Amygdala (tissue), 56 donors: ENCODE measurements at regions not wholly inside any gene's neighbourhood (a gene's known extent, or its start where the extent isn't known, plus 50 kb on each side); places are given as distances from the start of the nearest gene placed in this dataset.
"Not testable (repeated sequence)": the region's sequence is repeated elsewhere in the genome, so short reads cannot be mapped to it uniquely, and the experiment has no call there.

Experiments used
- DNase-seq, 56 donors: peaks; one replicate each; lab custom pipeline; 2025; lab: John Stamatoyannopoulos, UW

GRCh38 chrY:14344648-14345333 is 179.5 kb upstream of the NLGN4Y start:
- no peak for DNase-seq

DNA sequence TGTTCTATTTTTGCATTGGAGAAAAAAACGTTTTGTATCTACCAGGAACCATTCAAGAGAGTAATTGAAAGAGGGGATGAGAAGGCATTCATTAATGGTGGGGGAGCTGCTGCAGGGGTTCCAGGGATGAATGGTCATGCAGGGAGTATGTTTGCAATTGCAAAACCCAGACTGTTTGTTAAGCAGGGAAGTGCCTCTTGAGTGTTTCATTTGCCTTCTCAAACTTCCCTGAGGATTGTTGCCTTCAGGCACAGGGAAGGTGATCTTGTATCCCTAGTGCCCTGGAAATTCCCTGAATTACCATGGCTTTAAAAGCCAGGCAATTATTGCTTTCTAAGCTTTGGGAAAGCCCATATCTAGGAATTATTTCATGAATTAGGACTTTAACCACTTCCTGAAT is 172.7 kb upstream of the NLGN4Y start:
- DNase-seq = no peak

DNA sequence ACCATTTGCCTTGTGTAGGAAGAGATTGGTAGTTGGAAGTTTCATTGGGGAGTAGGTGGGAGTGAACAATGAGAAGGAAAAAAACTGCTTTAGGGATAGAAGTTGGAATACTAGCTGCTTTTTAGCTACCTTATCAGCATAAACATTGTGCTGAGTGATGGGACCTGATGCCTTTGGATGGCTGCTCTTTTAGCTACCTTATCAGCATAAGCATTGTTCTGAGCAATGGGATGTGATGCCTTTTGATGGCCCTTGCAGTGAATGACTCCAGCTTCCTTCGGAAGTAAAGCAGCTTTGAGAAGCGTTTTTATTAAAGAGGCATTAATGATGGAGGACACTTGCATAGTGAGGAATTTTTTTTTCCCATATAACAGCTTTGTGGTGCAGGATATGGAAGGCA is 168.2 kb upstream of the NLGN4Y start:
- DNase-seq = no peak

DNA sequence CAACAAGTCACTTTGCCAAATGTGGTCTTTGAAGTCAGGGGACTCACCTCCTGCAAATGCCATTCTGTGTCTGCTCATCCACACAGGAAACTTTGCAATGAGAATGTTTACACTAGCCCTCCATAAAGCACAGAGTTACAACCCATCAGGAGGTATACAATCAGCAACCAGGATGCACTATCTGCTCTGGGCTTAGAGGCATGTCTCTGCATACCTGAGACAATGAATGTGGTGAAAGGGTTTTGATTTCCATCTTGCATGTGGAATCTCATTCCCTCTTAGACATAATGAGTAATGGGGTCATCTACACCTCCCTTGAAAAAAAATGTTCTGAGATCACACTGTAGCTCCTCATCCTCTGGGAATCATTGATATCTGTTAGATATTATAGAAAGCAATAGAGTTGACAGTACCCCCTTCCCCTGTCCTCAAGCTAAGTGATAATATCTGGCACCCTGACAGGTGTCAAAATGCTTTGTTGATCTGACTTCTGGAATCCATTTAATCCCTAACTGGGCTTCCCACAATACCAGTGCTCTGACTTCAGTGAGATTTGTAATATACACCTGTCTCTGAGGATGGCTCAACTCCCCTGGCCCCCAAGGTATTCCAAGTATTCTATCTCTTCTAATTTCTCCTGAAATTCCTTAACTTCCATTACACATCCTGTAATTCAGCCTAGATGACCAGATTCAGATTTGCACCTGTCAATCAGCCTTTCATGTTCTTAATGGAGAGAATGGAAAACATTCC is 163.4 kb upstream of the NLGN4Y start:
- no peak for DNase-seq

- DNase-seq = no peak
Observed at GRCh38 chrY:14373608-14374007, 150.7 kb upstream of the NLGN4Y start.

GRCh38 chrY:14378217-14378616 is 146.1 kb upstream of the NLGN4Y start:
- no peak for DNase-seq

GRCh38 chrY:14410549-14411030 is 113.7 kb upstream of the NLGN4Y start:
- not testable (repeated sequence) for DNase-seq

GRCh38 chrY:14411334-14411733 is 113.0 kb upstream of the NLGN4Y start:
- DNase-seq = no peak

DNA sequence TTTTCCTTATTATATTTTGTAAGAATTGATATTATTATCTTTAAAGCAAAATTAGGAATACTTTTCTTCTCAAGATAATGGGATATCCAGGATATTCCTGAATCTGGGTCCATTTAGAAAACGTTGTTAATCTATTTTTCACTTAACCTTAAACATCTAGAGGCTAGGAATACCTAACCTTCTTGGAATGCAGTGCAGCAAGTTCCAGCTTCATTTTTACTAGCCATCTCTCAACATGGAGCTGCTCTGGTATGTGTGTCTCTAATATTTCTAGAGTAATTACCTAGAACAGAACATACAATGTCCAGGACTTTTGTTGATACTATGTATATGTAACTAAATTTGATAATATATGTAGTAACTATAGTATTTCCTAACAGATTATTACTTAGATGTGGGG is 87.8 kb upstream of the NLGN4Y start:
- no peak for DNase-seq

DNA sequence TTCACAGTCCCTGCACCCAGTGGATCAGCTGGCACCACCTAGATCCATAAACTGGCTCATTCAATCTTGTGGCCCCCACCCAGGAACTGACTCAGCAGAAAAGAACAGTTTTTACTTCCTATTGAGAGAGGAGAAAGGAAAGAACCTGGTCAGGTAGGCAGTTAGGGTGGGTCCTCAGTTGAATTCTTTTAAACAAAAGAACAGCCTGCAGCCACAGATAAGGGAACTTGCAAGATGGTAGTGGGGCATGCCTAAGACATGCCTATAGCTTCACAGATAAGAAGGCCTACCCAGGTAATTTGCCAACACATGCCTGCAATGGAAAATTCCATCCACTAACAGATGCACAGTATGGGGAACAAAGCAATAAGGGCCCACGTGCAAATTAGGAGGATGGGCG is 86.7 kb upstream of the NLGN4Y start:
- no peak for DNase-seq

DNA sequence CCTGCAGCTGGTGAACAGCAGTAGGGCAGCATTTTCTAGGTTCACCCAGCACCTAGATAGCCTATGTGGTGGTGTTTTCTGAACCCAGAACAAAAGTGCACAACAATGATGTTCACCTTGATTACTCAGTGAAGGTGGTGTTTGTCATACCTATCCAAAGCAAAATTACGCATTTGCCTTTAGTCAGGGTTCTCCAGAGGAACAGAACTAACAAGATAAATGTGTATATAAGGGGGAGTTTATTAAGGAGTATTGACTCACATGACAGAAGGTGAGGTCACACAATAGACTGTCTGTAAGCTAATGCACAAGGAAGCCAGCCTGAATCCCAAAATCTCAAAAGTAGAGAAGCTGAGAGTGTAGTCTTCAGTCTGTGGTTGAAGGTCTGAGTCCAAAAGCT is 85.9 kb upstream of the NLGN4Y start:
- DNase-seq = no peak

GRCh38 chrY:14444550-14444949 is 79.8 kb upstream of the NLGN4Y start:
- no peak for DNase-seq

- DNase-seq = no peak
Observed at GRCh38 chrY:14468151-14468683, 56.1 kb upstream of the NLGN4Y start.

DNA sequence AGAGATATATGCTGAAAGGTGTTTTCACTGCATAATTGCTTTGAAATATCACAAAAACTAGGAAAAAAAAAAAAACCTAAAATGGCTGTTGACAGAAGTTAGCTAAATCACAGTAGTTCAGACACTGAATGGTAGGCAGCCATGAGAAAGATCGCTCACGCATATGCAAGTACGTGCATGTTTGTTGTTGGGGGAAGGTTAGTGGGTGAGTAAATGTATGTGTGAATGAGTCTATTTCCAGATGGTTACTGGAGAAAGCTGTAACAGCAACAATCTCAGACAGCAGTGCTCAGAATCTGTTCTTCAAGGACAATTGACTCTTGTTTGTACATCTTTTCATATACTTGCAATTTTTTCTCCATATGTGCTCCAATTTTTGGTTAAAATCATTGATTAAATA is 51.9 kb upstream of the NLGN4Y start:
- DNase-seq = peak in 2 of 56 donors; percentile 0

- DNase-seq = no peak
Observed at GRCh38 chrY:14473320-14473719, 51.0 kb upstream of the NLGN4Y start.
